Colon (tissue), 2 donors: ENCODE measurements at regions not wholly inside any gene's neighbourhood (a gene's known extent, or its start where the extent isn't known, plus 50 kb on each side); places are given as distances from the start of the nearest gene placed in this dataset.

Experiments
- FAIRE-seq: peaks from 2 replicates; lab custom pipeline; 2012; peaks lifted over from hg19 to GRCh38; lab: Jason Lieb, UNC
- donor health status: control.
- donor health status: control.

- no peak for FAIRE-seq
These were observed 232.0 kb upstream of the CELF2 start for GRCh38 chr10:10785627-10786026.

- FAIRE-seq, result no peak
These were observed 231.3 kb upstream of the CELF2 start for GRCh38 chr10:10786109-10787090.

- FAIRE-seq, result no peak
These were observed 230.1 kb upstream of the CELF2 start for GRCh38 chr10:10787586-10787985.

- FAIRE-seq, result no peak
These were observed 228.9 kb upstream of the CELF2 start for GRCh38 chr10:10788761-10789160.

- FAIRE-seq, result no peak
These were observed 225.8 kb upstream of the CELF2 start for GRCh38 chr10:10791869-10792268.

- FAIRE-seq, result no peak
These were observed 225.0 kb upstream of the CELF2 start for GRCh38 chr10:10792681-10793080.

- no peak for FAIRE-seq
These were observed 223.6 kb upstream of the CELF2 start for GRCh38 chr10:10794046-10794445.

- FAIRE-seq, result no peak
These were observed 222.9 kb upstream of the CELF2 start for GRCh38 chr10:10794791-10795191.

GRCh38 chr10:10796061-10796773 is 221.5 kb upstream of the CELF2 start:
- FAIRE-seq, result no peak

GRCh38 chr10:10796774-10797415 is 220.8 kb upstream of the CELF2 start:
- no peak for FAIRE-seq

GRCh38 chr10:10797513-10797912 is 220.2 kb upstream of the CELF2 start:
- no peak for FAIRE-seq

GRCh38 chr10:10798102-10798863 is 219.4 kb upstream of the CELF2 start:
- no peak for FAIRE-seq

- no peak for FAIRE-seq
These were observed 218.8 kb upstream of the CELF2 start for GRCh38 chr10:10798864-10799192.

GRCh38 chr10:10800961-10801360 is 216.7 kb upstream of the CELF2 start:
- no peak for FAIRE-seq

- no peak for FAIRE-seq
These were observed 214.4 kb upstream of the CELF2 start for GRCh38 chr10:10803278-10803677.

GRCh38 chr10:10804061-10804460 is 213.6 kb upstream of the CELF2 start:
- FAIRE-seq, result no peak

- FAIRE-seq, result no peak
These were observed 212.5 kb upstream of the CELF2 start for GRCh38 chr10:10804998-10805740.

GRCh38 chr10:10807106-10807505 is 210.6 kb upstream of the CELF2 start:
- no peak for FAIRE-seq

- no peak for FAIRE-seq
These were observed 206.1 kb upstream of the CELF2 start for GRCh38 chr10:10811562-10811961.

- no peak for FAIRE-seq
These were observed 204.0 kb upstream of the CELF2 start for GRCh38 chr10:10813656-10814055.

- no peak for FAIRE-seq
These were observed 203.6 kb upstream of the CELF2 start for GRCh38 chr10:10814069-10814468.
